Activated naive CD4-positive, alpha-beta T cell treated with anti-CD3 and anti-CD28 coated beads, Interleukin-2, amount 50 U/mL, for 72 hours (primary cell): ENCODE measurements at regions not wholly inside any gene's neighbourhood (a gene's known extent, or its start where the extent isn't known, plus 50 kb on each side); places are given as distances from the start of the nearest gene placed in this dataset.
A peak's percentile ranks its signal among the peaks of the same experiment; 100 is the strongest.

Experiments
- ATAC-seq, 2 donors: fragments of 150-1000 bp; cut with Tn5 transposase; 2 replicates each; pipeline ENCODE4 v1.10.0; 2021; ENCODE audit warnings: mild to moderate bottlenecking in 2 of 2, moderate library complexity in 2 of 2
- DNase-seq, 2 donors: peaks; one replicate each; pipeline ENCODE4 v3.0.0; 2021 to 2022; ENCODE audit warnings: low spot score in 2 of 2
- H3K27ac Mint-ChIP-seq, 2 donors: one replicate each; pipeline ENCODE4 v1.8.0; 2022; ENCODE audit warnings: mild to moderate bottlenecking in 2 of 2, mixed read lengths in 2 of 2
- H3K36me3 Mint-ChIP-seq, 2 donors: one replicate each; pipeline ENCODE4 v1.8.0; 2022; ENCODE audit warnings: mixed read lengths in 2 of 2
- H3K9me3 Mint-ChIP-seq, 2 donors: one replicate each; pipeline ENCODE4 v1.8.0; 2022; ENCODE audit warnings: mixed read lengths in 2 of 2

GRCh38 chr6:97639702-97640101, 356.7 kb upstream of the MMS22L start:
- Mint-ChIP-seq H3K27ac (no peak overlapping the region), H3K36me3 (no peaks in the 10 kb centered on the region), H3K9me3 (peaks cover 17 to 21% of the 10 kb centered on the region in 2 donors)
- no peak for DNase-seq
- ATAC-seq, result no peak

DNA sequence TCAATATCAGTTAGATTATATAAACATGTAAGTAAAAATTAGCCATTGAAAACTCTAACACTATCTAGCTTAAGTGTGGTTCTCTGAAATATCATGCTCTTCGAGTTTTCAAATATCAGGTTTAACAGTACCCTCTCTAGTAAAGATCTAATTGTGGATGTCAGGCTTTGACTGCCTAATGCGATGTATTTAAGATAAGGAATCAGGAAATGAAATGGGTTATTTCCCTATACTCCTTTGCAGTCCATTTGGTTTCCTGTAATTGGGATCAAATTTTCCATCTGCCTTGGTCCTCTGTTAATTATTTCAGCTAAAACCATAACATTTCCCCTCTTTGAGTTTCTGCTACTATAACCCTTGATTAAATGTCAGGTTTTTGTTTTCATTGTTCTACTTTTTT, 361.3 kb upstream of the MMS22L start:
- Mint-ChIP-seq H3K9me3 (peaks cover 14 to 15% of the 10 kb centered on the region in 2 donors), H3K27ac (no peak overlapping the region), H3K36me3 (no peaks in the 10 kb centered on the region)
- DNase-seq (no peak), ATAC-seq (no peak)

DNA sequence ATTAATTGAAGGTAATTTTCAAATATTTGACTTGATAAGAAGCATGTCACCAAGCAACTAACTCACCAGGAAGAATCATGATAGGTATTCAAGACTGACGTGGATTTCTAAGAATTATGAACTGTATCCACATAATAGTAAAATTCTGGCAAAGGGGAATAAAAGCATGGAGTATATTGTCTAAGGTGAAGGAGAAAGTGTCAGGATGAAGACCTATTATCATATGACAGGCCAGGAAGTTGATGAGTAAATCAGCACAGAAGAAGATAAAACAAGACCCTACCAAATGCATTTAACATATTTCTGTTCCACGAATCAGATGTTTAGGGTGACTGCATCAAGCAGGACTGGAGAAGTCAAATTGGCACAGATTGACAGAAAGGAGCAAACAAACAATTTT, 362.7 kb upstream of the MMS22L start:
- no peak for DNase-seq
- Mint-ChIP-seq H3K9me3 (peaks cover 2 to 5% of the 10 kb centered on the region in 2 donors), H3K36me3 (no peaks in the 10 kb centered on the region), H3K27ac (no peak overlapping the region)
- ATAC-seq, result no peak

DNA sequence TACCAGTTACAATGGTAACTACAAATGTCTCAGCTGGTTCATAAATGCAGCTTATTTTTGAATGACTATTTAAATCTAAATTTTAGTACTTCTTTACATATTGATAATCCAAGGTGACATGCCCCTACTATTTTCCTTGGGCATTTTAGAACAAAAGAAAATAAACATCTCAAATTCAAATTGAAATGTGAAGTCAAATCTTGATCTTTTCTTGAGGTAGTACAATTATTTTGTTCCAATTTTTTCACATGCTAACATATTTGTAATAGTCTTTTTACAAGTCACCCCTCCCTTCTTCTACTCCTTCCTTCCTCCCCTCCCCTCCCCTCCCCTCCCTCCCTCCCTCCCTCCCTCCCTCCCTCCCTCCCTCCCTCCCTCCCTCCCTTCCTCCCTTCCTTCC, 370.1 kb upstream of the MMS22L start:
- ATAC-seq, result no peak
- DNase-seq, result no peak
- Mint-ChIP-seq H3K36me3 (no peaks in the 10 kb centered on the region), H3K9me3 (peaks cover 0 to 7% of the 10 kb centered on the region in 2 donors), H3K27ac (no peak overlapping the region)

DNA sequence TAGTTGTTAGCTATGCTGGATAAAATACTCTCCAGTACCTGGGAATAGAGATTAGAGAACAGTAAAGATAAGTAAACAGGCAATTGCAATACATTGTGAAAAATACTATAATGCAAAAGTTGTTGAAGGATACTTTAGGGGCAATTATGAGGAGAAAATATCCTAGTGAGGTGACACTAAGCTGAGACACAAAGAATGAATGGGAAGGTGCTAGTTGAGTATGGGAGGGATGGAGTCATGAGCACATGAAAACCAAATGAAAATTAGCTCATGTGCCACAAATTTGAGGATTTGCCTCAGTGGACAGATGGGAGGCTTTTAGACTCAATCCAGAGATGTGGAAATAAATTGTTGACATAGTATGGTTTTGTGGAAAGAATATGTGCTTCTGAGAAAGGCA, 370.5 kb upstream of the MMS22L start:
- ATAC-seq (no peak), DNase-seq (no peak)
- Mint-ChIP-seq H3K9me3 (peaks cover 0 to 7% of the 10 kb centered on the region in 2 donors), H3K27ac (no peak overlapping the region), H3K36me3 (no peaks in the 10 kb centered on the region)

GRCh38 chr6:97654674-97655073, 371.7 kb upstream of the MMS22L start:
- no peak for DNase-seq
- no peak overlapping the region for H3K27ac Mint-ChIP-seq
- ATAC-seq, result no peak
- no peaks in the 10 kb centered on the region for H3K36me3 Mint-ChIP-seq
- peaks cover 0 to 7% of the 10 kb centered on the region in 2 donors for H3K9me3 Mint-ChIP-seq

- DNase-seq (no peak), ATAC-seq (no peak)
- Mint-ChIP-seq H3K36me3 (no peaks in the 10 kb centered on the region), H3K27ac (no peak overlapping the region), H3K9me3 (peaks cover 0 to 7% of the 10 kb centered on the region in 2 donors)
These were observed 373.2 kb upstream of the MMS22L start for GRCh38 chr6:97656236-97656635.

GRCh38 chr6:97656706-97657350, 373.8 kb upstream of the MMS22L start:
- H3K9me3 Mint-ChIP-seq, result peaks cover 4 to 7% of the 10 kb centered on the region in 2 donors
- no peak overlapping the region for H3K27ac Mint-ChIP-seq
- ATAC-seq (no peak), DNase-seq (no peak)
- no peaks in the 10 kb centered on the region for H3K36me3 Mint-ChIP-seq

GRCh38 chr6:97658090-97658489, 375.1 kb upstream of the MMS22L start:
- no peaks in the 10 kb centered on the region for H3K36me3 Mint-ChIP-seq
- ATAC-seq, result no peak
- DNase-seq, result no peak
- no peak overlapping the region for H3K27ac Mint-ChIP-seq
- H3K9me3 Mint-ChIP-seq, result peaks cover 7 to 8% of the 10 kb centered on the region in 2 donors

GRCh38 chr6:97663252-97663651, 380.2 kb upstream of the MMS22L start:
- ATAC-seq, result no peak
- no peak for DNase-seq
- no peak overlapping the region for H3K27ac Mint-ChIP-seq
- no peaks in the 10 kb centered on the region for H3K36me3 Mint-ChIP-seq
- H3K9me3 Mint-ChIP-seq, result peaks cover 0 to 8% of the 10 kb centered on the region in 2 donors

GRCh38 chr6:97665446-97665845, 382.4 kb upstream of the MMS22L start:
- H3K27ac Mint-ChIP-seq, result no peak overlapping the region
- ATAC-seq, result no peak
- peaks cover 0 to 8% of the 10 kb centered on the region in 2 donors for H3K9me3 Mint-ChIP-seq
- no peak for DNase-seq
- H3K36me3 Mint-ChIP-seq, result no peaks in the 10 kb centered on the region

- H3K36me3 Mint-ChIP-seq, result no peaks in the 10 kb centered on the region
- H3K27ac Mint-ChIP-seq, result no peak overlapping the region
- ATAC-seq (no peak), DNase-seq (no peak)
- H3K9me3 Mint-ChIP-seq, result peaks cover 0 to 3% of the 10 kb centered on the region in 2 donors
These were observed 383.9 kb upstream of the MMS22L start for GRCh38 chr6:97666889-97667288.

- DNase-seq (no peak), ATAC-seq (peak in 1 of 2 donors; percentile 32)
- no peak overlapping the region for H3K27ac Mint-ChIP-seq
- no peaks in the 10 kb centered on the region for H3K36me3 Mint-ChIP-seq
- no peaks in the 10 kb centered on the region for H3K9me3 Mint-ChIP-seq
These were observed 385.7 kb upstream of the MMS22L start for GRCh38 chr6:97668716-97669115.

- DNase-seq (peak in 1 of 2 donors; percentile 7), ATAC-seq (peak; percentile 86 to 98)
- Mint-ChIP-seq H3K27ac (no peak overlapping the region), H3K36me3 (no peaks in the 10 kb centered on the region), H3K9me3 (no peaks in the 10 kb centered on the region)
These were observed 386.4 kb upstream of the MMS22L start for GRCh38 chr6:97669191-97670031.

- Mint-ChIP-seq H3K36me3 (no peaks in the 10 kb centered on the region), H3K27ac (no peak overlapping the region), H3K9me3 (peaks cover 4 to 5% of the 10 kb centered on the region in 2 donors)
- no peak for DNase-seq
- no peak for ATAC-seq
These were observed 391.8 kb upstream of the MMS22L start for GRCh38 chr6:97674802-97675201.

DNA sequence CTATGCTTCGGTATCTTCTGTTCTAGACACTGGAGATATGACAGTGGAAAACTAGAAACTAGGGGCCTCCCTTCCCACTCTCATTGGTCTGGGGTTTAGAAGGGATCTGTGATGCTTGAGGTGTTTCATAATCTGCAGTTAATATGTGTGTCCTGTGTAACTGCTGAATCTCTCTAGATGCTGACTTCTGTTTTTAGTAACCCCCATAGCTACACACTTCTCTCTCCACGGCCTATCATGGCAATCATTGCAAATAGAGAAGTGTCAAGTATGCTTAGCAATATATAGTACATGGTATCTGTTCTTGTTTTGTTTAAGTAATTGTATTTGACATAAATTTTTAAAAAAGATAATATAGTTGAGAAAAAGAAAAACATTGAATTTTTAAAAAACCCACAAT, 394.6 kb upstream of the MMS22L start:
- H3K36me3 Mint-ChIP-seq, result no peaks in the 10 kb centered on the region
- DNase-seq (no peak), ATAC-seq (no peak)
- H3K27ac Mint-ChIP-seq, result no peak overlapping the region
- peaks cover 5 to 7% of the 10 kb centered on the region in 2 donors for H3K9me3 Mint-ChIP-seq

DNA sequence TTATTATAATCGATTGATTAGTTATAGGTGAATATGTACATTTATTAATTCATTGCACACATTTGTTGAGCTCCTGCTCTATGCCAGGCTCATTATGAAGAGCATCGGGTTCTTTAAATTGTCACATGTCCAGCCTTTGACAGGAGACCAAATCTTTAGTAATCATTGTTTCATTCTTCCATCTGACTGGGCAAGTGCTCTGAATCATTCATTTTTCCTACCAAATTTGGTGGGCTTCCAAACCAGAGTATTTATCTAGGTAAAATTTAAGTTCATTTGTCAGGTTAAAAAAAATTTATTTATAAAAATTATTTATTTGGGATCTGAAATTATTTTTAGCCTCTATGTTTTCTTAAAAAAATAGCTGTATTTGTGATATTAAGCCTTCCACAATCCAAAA, 404.9 kb upstream of the MMS22L start:
- DNase-seq, result no peak
- no peak overlapping the region for H3K27ac Mint-ChIP-seq

More for the DNA sequence above, 404.9 kb upstream of the MMS22L start:
- Mint-ChIP-seq H3K9me3 (no peaks in the 10 kb centered on the region), H3K36me3 (no peaks in the 10 kb centered on the region)
- ATAC-seq, result no peak
